ENCODE measurements at regions not wholly inside any gene's neighbourhood (a gene's known extent, or its start where the extent isn't known, plus 50 kb on each side); places are given as distances from the start of the nearest gene placed in this dataset.

DNA sequence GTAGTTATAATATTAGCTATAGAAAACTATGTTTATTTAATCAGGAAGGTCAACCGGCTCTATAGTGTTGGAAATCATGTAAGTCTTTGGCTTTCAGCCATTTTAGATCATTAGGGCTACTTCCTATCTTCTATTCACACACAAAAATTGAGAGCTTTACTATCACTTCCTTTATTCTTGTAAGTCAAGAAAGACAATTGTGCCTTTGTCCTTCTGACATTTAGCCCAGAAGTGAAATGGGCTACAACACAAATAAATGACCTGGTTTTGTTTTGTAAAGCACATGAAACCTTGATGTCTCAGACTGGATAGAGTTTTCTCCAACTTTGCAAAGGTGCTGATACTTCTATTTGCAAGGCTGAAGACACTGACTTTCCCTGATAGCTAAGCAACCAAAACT is 122.4 kb upstream of the ACSL4 start:
- peak in 1 of 2 donors; percentile 34 for ATAC-seq (replicated peaks)

DNA sequence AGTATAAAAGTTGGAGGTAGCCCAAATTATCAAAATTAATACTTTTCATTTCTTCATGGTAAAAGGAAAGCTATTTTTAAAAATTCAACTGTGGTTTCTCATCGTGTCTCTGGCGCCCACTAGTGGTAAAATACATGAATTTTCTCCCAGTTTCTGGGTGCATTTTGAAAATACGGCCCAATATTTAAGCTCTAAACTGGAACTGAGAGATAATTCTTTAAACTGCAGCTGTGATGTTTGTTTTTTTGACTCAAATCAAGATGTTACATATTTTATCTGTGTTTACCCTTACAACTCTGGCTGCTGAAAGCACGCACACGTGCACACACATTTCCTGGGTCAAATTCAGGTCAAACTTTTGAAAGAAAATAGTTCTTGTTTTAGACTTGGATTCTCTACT is 123.9 kb upstream of the ACSL4 start:
- ATAC-seq (replicated peaks) (no peak), DNase-seq (no peak)
- no peak overlapping the region for H3K27ac Mint-ChIP-seq
- H3K9me3 Mint-ChIP-seq: peaks cover 3 to 4% of the 10 kb centered on the region in 2 donors
- no peaks in the 10 kb centered on the region for H3K27me3 Mint-ChIP-seq
- no peaks in the 10 kb centered on the region for H3K4me1 Mint-ChIP-seq
- no peak overlapping the region for H3K4me3 Mint-ChIP-seq
- H3K36me3 Mint-ChIP-seq: peaks cover 0 to 2% of the 10 kb centered on the region in 2 donors

More for the DNA sequence above, 122.4 kb upstream of the ACSL4 start:
- Mint-ChIP-seq H3K36me3 (peaks cover 0 to 2% of the 10 kb centered on the region in 2 donors), H3K27me3 (no peaks in the 10 kb centered on the region), H3K4me3 (no peak overlapping the region), H3K9me3 (peaks cover 3 to 4% of the 10 kb centered on the region in 2 donors), H3K27ac (no peak overlapping the region), H3K4me1 (no peaks in the 10 kb centered on the region)
- DNase-seq: no peak

DNA sequence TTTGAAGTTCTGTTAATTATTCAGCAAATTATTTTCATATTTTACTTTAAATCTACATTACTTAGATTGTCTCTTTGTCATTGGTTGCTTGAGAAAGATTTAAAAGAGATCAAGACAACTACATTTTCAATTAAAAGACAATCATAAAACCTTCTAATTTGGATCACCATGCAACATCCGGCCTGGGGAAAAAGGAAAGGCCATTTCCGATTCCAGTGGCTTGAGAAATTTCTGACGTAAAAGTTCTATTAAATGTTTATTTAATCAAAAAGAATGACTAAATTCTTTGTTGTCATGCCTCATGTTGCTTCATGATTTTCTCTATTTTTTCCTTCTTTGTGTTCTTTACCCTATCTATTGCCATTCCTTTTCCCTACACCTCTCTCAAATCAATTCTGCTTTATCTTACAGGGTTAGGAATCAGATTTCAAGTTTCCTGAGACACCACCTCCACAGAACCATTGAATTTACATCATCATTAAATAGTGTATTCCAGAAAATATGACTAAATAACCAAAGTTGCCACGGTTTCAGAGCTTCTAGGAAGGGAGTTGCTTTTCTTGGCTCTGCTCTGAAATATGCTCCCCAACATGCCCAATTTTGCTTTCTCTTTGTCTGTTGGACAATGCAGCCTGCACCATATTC is 124.6 kb upstream of the ACSL4 start:
- Mint-ChIP-seq H3K4me3 (no peak overlapping the region), H3K4me1 (no peaks in the 10 kb centered on the region), H3K27ac (no peak overlapping the region), H3K27me3 (no peaks in the 10 kb centered on the region), H3K9me3 (peaks cover 3 to 4% of the 10 kb centered on the region in 2 donors), H3K36me3 (peaks cover 0 to 2% of the 10 kb centered on the region in 2 donors)
- ATAC-seq (replicated peaks) (no peak), DNase-seq (no peak)

DNA sequence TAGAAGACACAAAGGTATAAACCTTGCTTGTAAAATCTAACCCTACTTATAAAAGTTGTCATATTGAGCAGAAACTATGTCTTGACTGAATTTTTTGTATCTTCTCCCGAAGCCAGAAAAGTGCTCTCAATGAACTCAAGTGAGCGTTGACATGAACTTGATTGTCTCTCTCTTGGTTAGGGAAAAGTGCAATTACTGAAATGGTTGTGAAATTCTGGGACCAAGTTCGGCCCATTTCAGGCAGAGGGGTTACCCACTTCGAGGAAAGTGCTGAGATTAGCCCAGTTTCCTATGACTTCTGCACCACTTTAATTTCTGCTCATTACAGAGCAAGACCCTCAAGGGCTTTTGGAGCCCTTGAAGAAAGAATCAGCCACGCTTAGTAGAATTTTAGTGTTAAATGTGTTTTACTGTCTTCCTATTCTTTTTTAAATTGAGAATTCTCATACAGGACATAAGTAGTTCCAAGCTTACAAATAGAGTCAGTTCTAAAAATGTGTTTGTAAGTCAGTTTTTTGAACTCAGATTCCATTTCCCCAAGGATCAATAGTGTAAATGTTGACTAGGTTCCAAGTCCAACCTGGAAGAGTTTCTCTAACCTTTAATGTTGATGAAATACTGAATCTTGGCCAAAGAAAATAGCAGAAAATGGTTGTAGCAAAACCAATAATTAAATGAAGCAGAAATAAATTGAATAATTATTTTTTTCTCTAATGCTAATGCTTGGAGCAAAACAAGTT is 125.7 kb upstream of the ACSL4 start:
- no peak overlapping the region for H3K4me3 Mint-ChIP-seq
- H3K9me3 Mint-ChIP-seq: peaks cover 2 to 3% of the 10 kb centered on the region in 2 donors
- no peak overlapping the region for H3K27ac Mint-ChIP-seq
- DNase-seq (no peak), ATAC-seq (replicated peaks) (no peak)
- H3K27me3 Mint-ChIP-seq: no peaks in the 10 kb centered on the region
- H3K4me1 Mint-ChIP-seq: no peaks in the 10 kb centered on the region
- H3K36me3 Mint-ChIP-seq: peaks cover 0 to under 1% of the 10 kb centered on the region in 2 donors

DNA sequence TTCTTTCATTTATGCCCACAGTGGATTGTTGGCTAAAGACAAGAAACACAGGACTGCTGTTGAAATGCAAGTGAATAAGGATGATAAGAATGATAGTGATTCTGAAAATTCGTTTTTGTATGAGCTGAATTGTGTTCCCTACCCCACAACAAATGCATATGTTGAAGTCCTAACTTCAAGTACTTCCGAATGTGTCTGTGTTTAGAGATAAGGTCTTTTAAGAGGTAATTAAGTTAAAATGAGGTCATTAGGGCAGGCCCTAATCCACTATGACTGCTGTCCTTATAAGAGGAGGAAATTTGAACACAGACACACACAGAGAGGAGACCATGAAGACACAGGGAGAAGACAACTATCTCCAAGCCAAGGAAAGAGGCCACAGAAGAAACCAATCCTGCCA is 126.6 kb upstream of the ACSL4 start:
- H3K27me3 Mint-ChIP-seq: no peaks in the 10 kb centered on the region
- no peak for DNase-seq
- H3K4me3 Mint-ChIP-seq: no peak overlapping the region
- no peaks in the 10 kb centered on the region for H3K4me1 Mint-ChIP-seq
- no peaks in the 10 kb centered on the region for H3K36me3 Mint-ChIP-seq
- ATAC-seq (replicated peaks): no peak
- no peaks in the 10 kb centered on the region for H3K9me3 Mint-ChIP-seq
- peak overlapping the region; percentile 47 for H3K27ac Mint-ChIP-seq

DNA sequence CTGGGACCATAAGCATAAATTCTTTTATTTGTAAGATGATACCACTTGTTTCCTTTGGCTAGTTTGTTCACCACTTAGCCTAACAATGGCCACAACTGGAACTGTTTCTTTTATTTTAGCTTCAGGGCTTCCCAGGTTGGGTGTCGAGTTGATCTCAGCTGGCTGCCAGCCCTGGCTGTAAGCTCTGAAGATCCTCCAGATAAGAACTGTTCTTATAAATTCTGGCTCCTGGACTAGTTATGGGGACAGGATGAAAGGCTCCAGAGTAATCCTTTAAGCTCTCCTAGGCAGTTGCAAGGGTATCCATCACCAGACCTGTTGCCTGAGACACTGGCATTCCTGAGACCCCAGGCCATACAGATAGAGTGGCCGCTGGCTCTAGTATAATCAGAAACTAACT is 129.4 kb upstream of the ACSL4 start:
- Mint-ChIP-seq H3K9me3 (no peaks in the 10 kb centered on the region), H3K4me1 (no peaks in the 10 kb centered on the region), H3K36me3 (no peaks in the 10 kb centered on the region), H3K27ac (no peak overlapping the region), H3K27me3 (peaks cover 9 to 12% of the 10 kb centered on the region in 2 donors), H3K4me3 (no peak overlapping the region)
- DNase-seq (no peak), ATAC-seq (replicated peaks) (no peak)

DNA sequence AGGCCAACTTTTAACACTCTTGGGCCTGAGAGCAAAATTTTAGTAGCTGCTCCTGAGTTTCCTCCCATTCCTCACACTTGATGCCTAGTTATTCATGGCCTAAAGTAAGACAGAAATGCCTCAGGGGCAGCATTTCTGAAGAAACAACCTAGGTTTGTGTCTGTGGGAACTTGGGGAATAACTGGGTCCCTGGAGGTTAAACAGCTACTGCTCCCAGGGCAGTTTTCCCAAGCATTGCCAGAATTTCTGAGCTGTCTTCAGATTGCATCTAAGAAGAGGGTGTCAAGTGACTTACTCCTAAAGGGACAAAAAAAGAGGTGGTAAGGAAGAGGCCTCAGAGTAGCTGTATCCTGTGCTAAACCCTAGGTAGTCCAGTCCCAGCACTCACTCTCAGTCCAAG is 130.8 kb upstream of the ACSL4 start:
- no peaks in the 10 kb centered on the region for H3K4me1 Mint-ChIP-seq
- ATAC-seq (replicated peaks) (no peak), DNase-seq (no peak)
- H3K27ac Mint-ChIP-seq: no peak overlapping the region
- H3K9me3 Mint-ChIP-seq: no peaks in the 10 kb centered on the region
- H3K4me3 Mint-ChIP-seq: no peak overlapping the region
- peaks cover 9 to 17% of the 10 kb centered on the region in 2 donors for H3K27me3 Mint-ChIP-seq
- H3K36me3 Mint-ChIP-seq: no peaks in the 10 kb centered on the region

DNA sequence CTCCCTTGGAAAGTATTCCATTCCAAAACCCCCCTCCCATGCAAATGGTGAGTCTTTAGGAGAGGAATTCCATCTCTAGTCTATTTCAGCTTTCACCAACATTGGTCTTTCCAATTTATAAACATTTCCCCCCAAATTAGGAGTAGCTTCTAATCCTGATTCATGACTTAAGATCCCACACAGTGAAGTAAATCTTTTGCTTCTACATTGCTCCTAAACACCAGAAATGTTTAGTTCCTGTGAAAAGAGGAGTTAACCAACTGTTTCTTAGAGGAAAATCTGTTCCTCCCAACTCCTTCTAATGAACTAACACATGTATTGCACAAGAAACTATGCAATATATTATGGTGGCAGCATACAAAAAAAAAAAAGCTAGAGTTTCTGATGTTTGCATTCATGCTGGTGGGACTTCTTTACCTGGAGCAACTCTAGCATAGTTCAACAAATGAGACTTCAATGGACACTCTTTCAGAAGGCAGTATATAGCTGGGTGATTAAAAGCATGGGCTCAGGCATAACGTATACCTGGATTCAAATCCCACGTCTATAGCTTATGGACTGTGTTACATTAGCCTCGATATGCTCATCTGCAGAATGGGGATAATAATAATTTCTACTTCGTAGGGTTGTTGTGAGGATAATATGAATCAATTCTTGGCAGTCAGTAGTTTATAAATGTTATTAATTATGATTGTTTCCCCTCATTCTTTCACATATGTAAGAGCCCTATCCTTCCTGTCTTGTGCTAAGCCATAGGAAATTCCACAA is 131.6 kb upstream of the TMEM164 start:
- H3K4me1 Mint-ChIP-seq: no peaks in the 10 kb centered on the region
- DNase-seq (no peak), ATAC-seq (replicated peaks) (no peak)
- no peaks in the 10 kb centered on the region for H3K36me3 Mint-ChIP-seq
- H3K9me3 Mint-ChIP-seq: no peaks in the 10 kb centered on the region
- H3K27ac Mint-ChIP-seq: no peak overlapping the region
- H3K27me3 Mint-ChIP-seq: peaks cover 0 to 16% of the 10 kb centered on the region in 2 donors
- no peak overlapping the region for H3K4me3 Mint-ChIP-seq

DNA sequence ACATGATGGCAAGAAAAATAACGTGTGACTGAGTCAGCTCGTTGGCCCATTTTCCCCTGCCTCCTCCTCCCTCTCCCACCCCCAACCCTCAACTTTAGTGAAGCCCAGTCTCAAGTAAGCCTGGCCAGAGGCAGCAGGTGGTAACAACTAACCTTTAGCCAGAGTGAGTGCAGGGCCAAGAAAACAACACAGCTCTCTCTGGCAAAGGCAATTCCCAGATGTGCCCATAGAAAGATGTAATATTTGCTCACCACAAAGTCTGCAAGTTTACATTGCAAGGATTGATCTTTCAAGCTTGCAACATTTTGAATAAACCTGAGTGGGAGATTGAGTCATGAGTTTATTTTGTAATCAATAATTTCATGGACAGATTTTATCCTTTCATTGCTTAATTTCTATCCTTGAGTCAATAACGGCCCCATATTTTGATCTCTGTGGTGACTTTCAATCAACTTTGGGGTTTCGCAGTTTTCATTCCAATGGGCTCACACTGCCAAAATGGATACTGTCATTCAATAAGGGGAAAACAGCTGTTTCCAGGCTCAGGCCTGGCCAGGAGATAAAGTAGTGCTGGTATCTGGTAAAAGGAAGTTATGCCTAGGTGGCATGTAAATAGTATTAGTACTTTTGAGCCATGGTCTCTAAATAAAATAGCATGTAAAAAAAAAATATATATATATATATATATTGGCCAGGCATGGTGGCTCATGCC is 130.7 kb upstream of the TMEM164 start:
- no peak for ATAC-seq (replicated peaks)

DNA sequence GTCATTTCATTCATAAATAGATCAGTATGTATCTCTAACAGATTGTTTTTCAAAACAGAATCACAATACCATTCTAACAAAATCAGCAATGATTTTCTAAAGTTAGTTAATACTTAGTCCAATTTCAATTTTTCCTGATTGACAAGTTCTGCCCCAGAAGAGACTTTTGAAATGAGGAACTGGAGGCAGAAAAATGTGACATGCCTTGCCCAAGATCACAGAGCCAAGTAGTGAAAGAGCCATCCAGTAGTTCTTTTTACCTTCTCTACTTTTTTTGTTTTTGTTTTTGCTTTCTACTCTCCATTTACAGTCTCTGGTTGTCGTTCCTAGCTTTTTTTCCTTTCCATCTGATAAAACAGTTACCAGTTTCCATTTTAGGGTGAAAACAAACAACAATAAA is 129.3 kb upstream of the TMEM164 start:
- Mint-ChIP-seq H3K27ac (no peak overlapping the region), H3K27me3 (peaks cover 0 to 11% of the 10 kb centered on the region in 2 donors)

More for the DNA sequence above, 130.7 kb upstream of the TMEM164 start:
- H3K9me3 Mint-ChIP-seq: no peaks in the 10 kb centered on the region
- peaks cover 0 to 16% of the 10 kb centered on the region in 2 donors for H3K27me3 Mint-ChIP-seq
- DNase-seq: no peak
- no peak overlapping the region for H3K27ac Mint-ChIP-seq
- H3K4me1 Mint-ChIP-seq: no peaks in the 10 kb centered on the region
- no peak overlapping the region for H3K4me3 Mint-ChIP-seq
- no peaks in the 10 kb centered on the region for H3K36me3 Mint-ChIP-seq

DNA sequence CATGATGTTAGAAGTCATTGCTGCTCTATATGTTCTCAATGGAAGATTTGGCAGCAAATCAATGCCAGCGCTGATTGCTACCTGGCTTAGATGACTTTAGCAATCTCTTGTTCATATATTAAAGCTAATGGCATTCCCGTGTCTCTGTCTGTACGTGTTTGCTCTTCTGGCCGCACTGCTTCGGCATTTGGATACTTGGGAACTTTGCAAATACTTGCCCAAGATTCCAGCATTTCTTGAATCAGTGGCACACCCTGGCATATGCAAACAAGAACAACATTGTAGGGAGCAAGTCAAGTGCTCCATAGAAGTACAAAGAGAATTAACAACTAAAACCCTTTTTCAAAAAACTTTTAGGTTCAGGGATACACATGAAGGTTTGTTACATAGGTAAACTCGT is 128.9 kb upstream of the TMEM164 start:
- Mint-ChIP-seq H3K4me1 (peaks cover 4 to 11% of the 10 kb centered on the region in 2 donors), H3K9me3 (no peaks in the 10 kb centered on the region), H3K4me3 (no peak overlapping the region), H3K36me3 (no peaks in the 10 kb centered on the region), H3K27ac (no peak overlapping the region), H3K27me3 (peaks cover 0 to 11% of the 10 kb centered on the region in 2 donors)
- ATAC-seq (replicated peaks) (no peak), DNase-seq (no peak)

More for the DNA sequence above, 129.3 kb upstream of the TMEM164 start:
- H3K4me1 Mint-ChIP-seq: peaks cover 3 to 11% of the 10 kb centered on the region in 2 donors
- no peak for ATAC-seq (replicated peaks)
- H3K9me3 Mint-ChIP-seq: no peaks in the 10 kb centered on the region
- no peak for DNase-seq
- no peaks in the 10 kb centered on the region for H3K36me3 Mint-ChIP-seq
- H3K4me3 Mint-ChIP-seq: no peak overlapping the region

DNA sequence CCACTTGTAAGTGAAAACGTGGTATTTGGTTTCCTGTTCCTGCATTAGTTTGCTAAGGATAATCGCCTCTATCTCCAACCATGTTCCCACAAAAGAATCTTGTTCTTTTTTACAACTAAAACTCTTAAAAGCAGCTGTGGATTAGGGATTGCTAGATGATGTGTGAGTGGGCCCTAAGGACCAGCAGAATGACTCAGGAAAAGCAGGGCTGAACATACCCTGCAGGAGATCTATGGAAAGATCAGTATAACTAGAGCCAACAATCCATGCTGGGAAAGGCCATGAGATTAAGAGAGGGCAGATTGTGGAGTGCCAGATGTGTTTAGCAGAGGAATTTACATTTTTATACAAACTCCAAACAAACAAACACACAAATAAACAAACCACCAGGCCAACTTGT is 128.4 kb upstream of the TMEM164 start:
- Mint-ChIP-seq H3K36me3 (no peaks in the 10 kb centered on the region), H3K4me3 (no peak overlapping the region), H3K9me3 (no peaks in the 10 kb centered on the region), H3K27me3 (peaks cover 0 to 7% of the 10 kb centered on the region in 2 donors), H3K27ac (no peak overlapping the region), H3K4me1 (peaks cover 4 to 11% of the 10 kb centered on the region in 2 donors)
- DNase-seq (no peak), ATAC-seq (replicated peaks) (no peak)

DNA sequence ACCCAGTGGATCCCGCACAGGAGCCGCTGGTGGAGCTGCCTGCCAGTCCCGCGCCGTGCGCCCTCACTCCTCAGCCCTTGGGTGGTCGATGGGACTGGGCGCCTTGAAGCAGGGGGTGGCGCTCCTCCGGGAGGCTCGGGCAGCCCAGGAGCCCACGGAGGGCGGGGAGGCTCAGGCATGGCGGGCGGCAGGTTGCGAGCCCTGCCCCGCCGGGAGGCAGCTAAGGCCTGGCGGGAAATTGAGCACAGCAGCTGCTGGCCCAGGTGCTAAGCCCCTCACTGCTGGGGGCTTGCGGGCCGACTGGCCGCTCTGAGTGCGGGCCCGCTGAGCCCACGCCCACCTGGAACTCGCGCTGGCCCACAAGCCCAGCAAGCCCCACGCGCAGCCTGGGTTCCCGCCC is 127.1 kb upstream of the TMEM164 start:
- DNase-seq: no peak
- Mint-ChIP-seq H3K36me3 (no peaks in the 10 kb centered on the region), H3K4me1 (peaks cover 9 to 19% of the 10 kb centered on the region in 2 donors), H3K4me3 (no peak overlapping the region), H3K27ac (no peak overlapping the region), H3K9me3 (no peaks in the 10 kb centered on the region), H3K27me3 (peaks cover 0 to 2% of the 10 kb centered on the region in 2 donors)
- ATAC-seq (replicated peaks): no peak

DNA sequence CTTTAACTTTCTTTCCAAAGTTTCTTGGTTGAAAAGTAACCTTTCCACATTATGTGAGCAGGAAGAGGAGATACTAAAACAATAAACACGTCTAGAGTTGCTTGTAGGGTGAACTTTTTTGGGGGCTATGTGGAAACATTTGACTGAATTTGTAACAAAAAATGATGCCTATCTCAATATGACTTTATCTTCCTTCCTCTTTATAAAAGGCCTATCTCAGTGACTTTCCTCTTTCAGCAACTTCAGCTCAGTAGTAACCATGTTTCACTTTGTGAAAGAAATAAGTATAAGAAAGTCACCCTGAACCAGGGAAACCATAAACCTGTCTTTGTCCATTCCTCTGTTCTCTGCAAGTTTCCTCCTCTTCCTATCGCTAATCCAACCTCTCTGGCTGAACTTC is 124.7 kb upstream of the TMEM164 start:
- ATAC-seq (replicated peaks): peak; percentile 38 to 41
- H3K36me3 Mint-ChIP-seq: no peaks in the 10 kb centered on the region
- peaks cover 10 to 26% of the 10 kb centered on the region in 2 donors for H3K4me1 Mint-ChIP-seq
- DNase-seq: no peak
- H3K27me3 Mint-ChIP-seq: no peaks in the 10 kb centered on the region
- no peak overlapping the region for H3K4me3 Mint-ChIP-seq
- no peaks in the 10 kb centered on the region for H3K9me3 Mint-ChIP-seq
- H3K27ac Mint-ChIP-seq: no peak overlapping the region

Measured in stimulated activated naive B cell treated with anti-CD40 and anti-IgM and Interleukin-4, amounts not matched to agents 10 μg/mL and 1 μg/mL and 100 μg/mL, for 72 hours (primary cell).